ENCODE measurements at regions not wholly inside any gene's neighbourhood (a gene's known extent, or its start where the extent isn't known, plus 50 kb on each side); places are given as distances from the start of the nearest gene placed in this dataset.

- Histone ChIP-seq H3K27me3 (ENCODE audit: low read depth) (no peaks in the 10 kb centered on the region), H3K36me3 (replicated peaks) (no peaks in the 10 kb centered on the region), H3K4me3 (no peak overlapping the region), H3K4me1 (no peaks in the 10 kb centered on the region), H3K9me3 (no peaks in the 10 kb centered on the region; the same call in 1 of the 2 replicates)
- no peak for DNase-seq (ENCODE audit: low spot score in 2 of 2)
- in situ Hi-C loops (cut with MboI; ENCODE audit: low sequenced_read_pairs) = no loop called here
These were observed 346.6 kb downstream of the PMP22 start for GRCh38 chr17:14918540-14918939.

- H3K27me3 ChIP-seq (ENCODE audit: low read depth) = no peaks in the 10 kb centered on the region
- H3K4me3 ChIP-seq = no peak overlapping the region
- H3K4me1 ChIP-seq = no peaks in the 10 kb centered on the region
- H3K9me3 ChIP-seq = no peaks in the 10 kb centered on the region; the same call in 1 of the 2 replicates
- in situ Hi-C loops (cut with MboI; ENCODE audit: low sequenced_read_pairs) = no loop called here
- H3K36me3 ChIP-seq (replicated peaks) = no peaks in the 10 kb centered on the region
- no peak for DNase-seq (ENCODE audit: low spot score in 2 of 2)
These were observed 354.2 kb downstream of the PMP22 start for GRCh38 chr17:14910916-14911315.

- Histone ChIP-seq H3K27me3 (ENCODE audit: low read depth) (no peaks in the 10 kb centered on the region), H3K4me1 (no peaks in the 10 kb centered on the region), H3K9me3 (no peaks in the 10 kb centered on the region; the same call in 1 of the 2 replicates), H3K36me3 (replicated peaks) (no peaks in the 10 kb centered on the region), H3K4me3 (no peak overlapping the region)
- in situ Hi-C loops (cut with MboI; ENCODE audit: low sequenced_read_pairs) = no loop called here
- no peak for DNase-seq (ENCODE audit: low spot score in 2 of 2)
These were observed 360.7 kb downstream of the PMP22 start for GRCh38 chr17:14904386-14904785.

GRCh38 chr17:14903854-14904253 lies 361.3 kb downstream of the PMP22 start:
- no peaks in the 10 kb centered on the region for H3K4me1 ChIP-seq
- H3K9me3 ChIP-seq = no peaks in the 10 kb centered on the region; the same call in 1 of the 2 replicates
- H3K27me3 ChIP-seq (ENCODE audit: low read depth) = no peaks in the 10 kb centered on the region
- DNase-seq (ENCODE audit: low spot score in 2 of 2) = no peak
- no peaks in the 10 kb centered on the region for H3K36me3 ChIP-seq (replicated peaks)
- H3K4me3 ChIP-seq = no peak overlapping the region
- in situ Hi-C loops (cut with MboI; ENCODE audit: low sequenced_read_pairs) = no loop called here

- no peaks in the 10 kb centered on the region for H3K36me3 ChIP-seq (replicated peaks)
- DNase-seq (ENCODE audit: low spot score in 2 of 2) = no peak
- H3K4me1 ChIP-seq = no peaks in the 10 kb centered on the region
- no peak overlapping the region for H3K4me3 ChIP-seq
- in situ Hi-C loops (cut with MboI; ENCODE audit: low sequenced_read_pairs) = no loop called here
- no peaks in the 10 kb centered on the region for H3K27me3 ChIP-seq (ENCODE audit: low read depth)
- no peaks in the 10 kb centered on the region; the same call in 1 of the 2 replicates for H3K9me3 ChIP-seq
These were observed 362.3 kb downstream of the PMP22 start for GRCh38 chr17:14902803-14903202.

- no peak for DNase-seq (ENCODE audit: low spot score in 2 of 2)
- Histone ChIP-seq H3K4me1 (no peaks in the 10 kb centered on the region), H3K4me3 (no peak overlapping the region), H3K36me3 (replicated peaks) (no peaks in the 10 kb centered on the region), H3K9me3 (no peaks in the 10 kb centered on the region; the same call in 1 of the 2 replicates), H3K27me3 (ENCODE audit: low read depth) (no peaks in the 10 kb centered on the region)
- in situ Hi-C loops (cut with MboI; ENCODE audit: low sequenced_read_pairs) = no loop called here
These were observed 362.8 kb downstream of the PMP22 start for GRCh38 chr17:14902297-14902696.

- Histone ChIP-seq H3K4me3 (no peak overlapping the region), H3K4me1 (no peaks in the 10 kb centered on the region), H3K36me3 (replicated peaks) (no peaks in the 10 kb centered on the region), H3K9me3 (no peaks in the 10 kb centered on the region; the same call in 1 of the 2 replicates), H3K27me3 (ENCODE audit: low read depth) (no peaks in the 10 kb centered on the region)
- in situ Hi-C loops (cut with MboI; ENCODE audit: low sequenced_read_pairs) = no loop called here
- DNase-seq (ENCODE audit: low spot score in 2 of 2) = no peak
These were observed 363.8 kb downstream of the PMP22 start for GRCh38 chr17:14901376-14901775.

GRCh38 chr17:14886200-14886739 lies 378.9 kb downstream of the PMP22 start:
- H3K4me1 ChIP-seq = no peaks in the 10 kb centered on the region
- H3K36me3 ChIP-seq (replicated peaks) = no peaks in the 10 kb centered on the region
- no peak for DNase-seq (ENCODE audit: low spot score in 2 of 2)
- no peaks in the 10 kb centered on the region for H3K27me3 ChIP-seq (ENCODE audit: low read depth)
- H3K4me3 ChIP-seq = no peak overlapping the region
- in situ Hi-C loops (cut with MboI; ENCODE audit: low sequenced_read_pairs) = no loop called here
- no peaks in the 10 kb centered on the region for H3K9me3 ChIP-seq

- Histone ChIP-seq H3K27me3 (ENCODE audit: low read depth) (no peaks in the 10 kb centered on the region), H3K4me3 (no peak overlapping the region), H3K9me3 (no peaks in the 10 kb centered on the region), H3K36me3 (replicated peaks) (no peaks in the 10 kb centered on the region), H3K4me1 (no peaks in the 10 kb centered on the region)
- in situ Hi-C loops (cut with MboI; ENCODE audit: low sequenced_read_pairs) = no loop called here
- no peak for DNase-seq (ENCODE audit: low spot score in 2 of 2)
These were observed 383.0 kb downstream of the PMP22 start for GRCh38 chr17:14882131-14882530.

- no peaks in the 10 kb centered on the region for H3K4me1 ChIP-seq
- no peaks in the 10 kb centered on the region for H3K27me3 ChIP-seq (ENCODE audit: low read depth)
- H3K4me3 ChIP-seq = no peak overlapping the region
- no peak for DNase-seq (ENCODE audit: low spot score in 2 of 2)
- no peaks in the 10 kb centered on the region for H3K9me3 ChIP-seq
- H3K36me3 ChIP-seq (replicated peaks) = no peaks in the 10 kb centered on the region
- in situ Hi-C loops (cut with MboI; ENCODE audit: low sequenced_read_pairs) = no loop called here
These were observed 389.3 kb downstream of the PMP22 start for GRCh38 chr17:14875557-14876412.

GRCh38 chr17:14873996-14874395 lies 391.1 kb downstream of the PMP22 start:
- no peaks in the 10 kb centered on the region for H3K27me3 ChIP-seq (ENCODE audit: low read depth)
- H3K4me3 ChIP-seq = no peak overlapping the region
- DNase-seq (ENCODE audit: low spot score in 2 of 2) = no peak
- H3K36me3 ChIP-seq (replicated peaks) = no peaks in the 10 kb centered on the region
- no peaks in the 10 kb centered on the region for H3K4me1 ChIP-seq
- H3K9me3 ChIP-seq = no peaks in the 10 kb centered on the region
- in situ Hi-C loops (cut with MboI; ENCODE audit: low sequenced_read_pairs) = no loop called here

GRCh38 chr17:14873540-14873939 lies 391.6 kb downstream of the PMP22 start:
- Histone ChIP-seq H3K4me1 (no peaks in the 10 kb centered on the region), H3K4me3 (no peak overlapping the region), H3K9me3 (no peaks in the 10 kb centered on the region), H3K27me3 (ENCODE audit: low read depth) (no peaks in the 10 kb centered on the region), H3K36me3 (replicated peaks) (no peaks in the 10 kb centered on the region)
- DNase-seq (ENCODE audit: low spot score in 2 of 2) = no peak
- in situ Hi-C loops (cut with MboI; ENCODE audit: low sequenced_read_pairs) = no loop called here

- Histone ChIP-seq H3K9me3 (0 out of 2 replicates have a peak, but pooled peaks cover 3% of the 10 kb centered on the region), H3K27me3 (ENCODE audit: low read depth) (no peaks in the 10 kb centered on the region), H3K4me3 (no peak overlapping the region), H3K36me3 (replicated peaks) (no peaks in the 10 kb centered on the region), H3K4me1 (no peaks in the 10 kb centered on the region)
- in situ Hi-C loops (cut with MboI; ENCODE audit: low sequenced_read_pairs) = no loop called here
- DNase-seq (ENCODE audit: low spot score in 2 of 2) = no peak
These were observed 393.2 kb downstream of the PMP22 start for GRCh38 chr17:14871921-14872320.

- no peak overlapping the region for H3K4me3 ChIP-seq
- no peaks in the 10 kb centered on the region for H3K4me1 ChIP-seq
- in situ Hi-C loops (cut with MboI; ENCODE audit: low sequenced_read_pairs) = no loop called here
- no peaks in the 10 kb centered on the region for H3K27me3 ChIP-seq (ENCODE audit: low read depth)
- H3K9me3 ChIP-seq = 0 out of 2 replicates have a peak, but pooled peaks cover 3% of the 10 kb centered on the region
- no peaks in the 10 kb centered on the region for H3K36me3 ChIP-seq (replicated peaks)
- no peak for DNase-seq (ENCODE audit: low spot score in 2 of 2)
These were observed 398.9 kb downstream of the PMP22 start for GRCh38 chr17:14866266-14866665.
